ENCODE measurements at regions not wholly inside any gene's neighbourhood (a gene's known extent, or its start where the extent isn't known, plus 50 kb on each side); places are given as distances from the start of the nearest gene placed in this dataset.
"Not testable (repeated sequence)": the region's sequence is repeated elsewhere in the genome, so short reads cannot be mapped to it uniquely, and the experiment has no call there.

DNA sequence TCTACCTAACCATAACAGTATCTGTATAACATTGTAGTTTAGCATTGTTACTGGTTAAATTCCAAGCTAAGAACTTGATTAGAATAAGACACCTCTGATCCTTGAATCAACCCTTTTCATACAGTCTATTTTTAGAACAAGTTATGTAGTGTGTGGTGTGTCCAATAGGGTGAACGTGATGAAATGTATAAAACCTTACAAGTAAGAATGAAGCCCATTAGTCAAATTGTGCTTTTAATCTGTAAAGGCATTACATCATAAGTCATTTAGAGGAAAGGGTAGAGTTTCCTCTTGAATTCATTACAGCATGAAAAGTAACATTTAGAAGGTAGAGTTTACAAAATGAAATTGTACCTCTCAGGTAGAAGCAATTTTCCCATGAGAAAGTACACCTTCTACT lies 479.2 kb downstream of the LTN1 start:
- no peak for DNase-seq

DNA sequence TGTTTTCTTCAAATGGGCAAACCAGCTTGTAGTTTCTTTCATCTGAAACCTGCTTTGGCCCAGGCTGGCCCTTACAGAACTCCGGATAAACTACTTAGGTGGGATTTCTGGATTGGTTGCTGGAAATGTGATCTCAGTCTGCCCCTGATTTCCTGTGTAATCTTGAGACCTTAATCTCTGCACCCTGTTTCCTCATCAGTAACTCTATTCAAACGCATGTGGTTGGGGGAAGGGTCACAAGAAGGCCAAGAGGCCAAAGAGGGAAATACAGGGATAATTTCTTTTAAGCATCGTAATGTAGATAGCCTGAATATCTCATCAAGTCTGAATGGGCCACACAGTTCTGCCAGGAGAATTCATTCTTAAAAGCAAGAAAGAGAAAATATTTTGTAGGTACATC lies 483.6 kb downstream of the LTN1 start:
- no peak for DNase-seq

GRCh38 chr21:28508126-28508525 lies 484.6 kb downstream of the LTN1 start:
- no peak for DNase-seq

DNA sequence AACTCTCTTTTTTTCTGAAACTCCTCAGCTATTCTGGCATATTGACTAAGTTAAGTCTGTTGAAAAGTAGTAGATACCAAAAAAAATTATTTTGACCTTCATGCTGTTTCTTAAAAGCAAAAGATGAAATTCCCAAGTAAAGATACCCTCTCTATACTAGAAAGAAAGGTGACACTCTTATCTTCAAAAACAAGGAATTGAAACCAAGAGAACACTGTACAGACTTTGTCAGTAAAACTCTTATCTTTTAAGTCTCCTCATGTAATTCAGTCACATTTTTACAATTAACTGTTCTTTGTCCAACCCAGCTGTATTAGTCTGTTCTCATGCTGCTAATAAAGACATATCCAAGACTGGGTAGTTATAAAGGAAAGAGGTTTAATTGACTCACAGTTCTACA lies 496.2 kb downstream of the LTN1 start:
- no peak for DNase-seq

DNA sequence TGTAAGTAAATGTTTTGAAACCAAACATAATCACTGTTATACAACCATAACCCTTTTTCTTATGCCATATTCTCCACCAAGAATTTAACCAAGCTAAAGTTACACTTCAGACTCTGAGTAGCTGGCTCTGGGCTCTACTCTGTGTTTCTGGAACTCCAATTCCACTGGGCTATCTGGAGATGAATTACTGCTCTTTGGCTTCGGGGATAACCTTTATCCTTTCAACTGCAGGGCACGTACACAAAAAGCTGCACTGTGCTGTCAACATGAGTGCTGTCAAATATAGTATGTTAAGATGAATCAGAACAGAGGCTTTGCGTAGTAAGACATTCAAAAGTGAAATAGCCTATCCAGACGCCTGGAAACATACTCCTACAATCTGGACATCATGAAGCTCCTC lies 500.6 kb downstream of the LTN1 start:
- no peak for DNase-seq

DNA sequence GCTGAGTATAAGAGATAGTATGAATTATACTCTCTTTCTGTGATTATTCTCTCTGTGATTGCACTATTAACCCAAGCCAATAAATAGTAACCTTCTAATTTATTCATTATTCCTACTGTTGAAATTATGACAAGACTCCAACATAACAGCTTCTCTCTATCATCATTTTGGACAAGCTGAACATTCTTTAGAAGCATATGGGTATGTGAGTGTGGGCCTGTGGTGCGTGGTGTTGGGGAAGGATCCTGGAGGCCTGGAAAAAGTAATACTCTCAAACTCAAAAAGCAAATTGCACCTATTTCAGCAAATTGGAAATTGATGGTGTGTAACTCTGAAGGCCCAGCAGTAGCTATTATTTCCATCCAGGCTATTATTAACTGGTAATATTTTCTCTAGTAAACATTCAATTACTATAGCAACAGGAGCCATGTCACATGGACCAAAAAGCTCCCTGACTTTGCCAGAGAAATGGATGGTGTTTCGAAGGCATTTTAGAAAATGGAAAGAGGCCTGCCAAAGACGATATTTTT lies 502.8 kb downstream of the LTN1 start:
- DNase-seq: no peak

DNA sequence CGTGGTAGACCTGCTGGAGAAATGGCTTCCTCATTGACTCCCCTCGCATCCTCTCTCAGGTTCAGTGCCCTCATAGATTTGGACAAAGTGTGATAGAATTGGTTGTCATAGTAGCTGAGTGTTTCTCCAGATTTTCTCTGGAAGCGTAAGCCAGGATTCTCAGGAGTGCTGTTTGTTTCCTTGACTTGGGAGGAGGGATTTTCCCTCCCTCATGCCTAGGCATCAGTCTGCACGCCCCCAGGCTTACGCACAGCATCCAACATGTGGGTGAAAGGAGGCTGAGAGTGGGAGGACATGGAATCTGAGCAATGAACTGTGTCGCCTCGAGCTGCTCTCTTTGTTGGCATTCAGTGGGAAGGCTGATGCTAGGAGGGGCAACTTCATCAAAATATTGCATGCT lies 503.5 kb downstream of the LTN1 start:
- no peak for DNase-seq

GRCh38 chr21:28487455-28488070 lies 505.1 kb downstream of the LTN1 start:
- DNase-seq: no peak

GRCh38 chr21:28485301-28486022 lies 507.2 kb downstream of the LTN1 start:
- no peak for DNase-seq

DNA sequence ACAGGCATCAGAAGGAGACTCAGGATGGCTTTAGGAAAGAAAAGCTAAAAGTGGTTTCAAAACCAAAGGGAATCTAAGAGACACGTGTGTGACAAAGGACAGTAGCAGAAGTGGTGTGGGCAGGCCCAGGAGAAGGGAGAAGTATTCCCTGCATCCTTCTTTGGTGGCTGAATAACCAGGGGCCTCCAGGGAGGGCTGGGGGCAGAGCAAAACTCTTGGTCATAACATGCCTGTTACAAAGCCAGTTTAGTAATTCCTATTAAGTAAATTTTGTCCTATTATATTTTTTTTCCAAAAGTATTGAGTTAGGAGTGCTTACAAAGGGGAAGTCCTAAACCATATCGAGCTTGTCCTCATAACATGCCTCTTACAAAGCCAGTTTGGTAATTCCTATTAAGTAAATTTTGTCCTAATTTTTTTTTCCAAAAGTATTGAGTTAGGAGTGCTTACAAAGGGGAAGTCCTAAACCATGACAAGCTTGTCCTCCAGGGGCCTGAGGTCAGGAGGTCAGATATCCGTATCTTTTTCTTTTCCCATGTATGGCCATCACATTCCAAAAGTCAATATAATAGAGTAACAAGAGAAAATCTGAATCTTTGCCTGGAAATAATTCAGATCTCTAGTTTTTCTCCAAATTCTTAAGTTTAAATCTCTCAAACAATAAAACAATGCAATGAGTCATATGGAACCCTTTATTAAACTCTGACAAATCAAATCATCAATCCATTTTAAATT lies 509.2 kb downstream of the LTN1 start:
- DNase-seq: no peak

- no peak for DNase-seq
Observed at GRCh38 chr21:28482657-28483056, 510.0 kb downstream of the LTN1 start.

GRCh38 chr21:28480470-28480869 lies 512.2 kb downstream of the LTN1 start:
- no peak for DNase-seq

DNA sequence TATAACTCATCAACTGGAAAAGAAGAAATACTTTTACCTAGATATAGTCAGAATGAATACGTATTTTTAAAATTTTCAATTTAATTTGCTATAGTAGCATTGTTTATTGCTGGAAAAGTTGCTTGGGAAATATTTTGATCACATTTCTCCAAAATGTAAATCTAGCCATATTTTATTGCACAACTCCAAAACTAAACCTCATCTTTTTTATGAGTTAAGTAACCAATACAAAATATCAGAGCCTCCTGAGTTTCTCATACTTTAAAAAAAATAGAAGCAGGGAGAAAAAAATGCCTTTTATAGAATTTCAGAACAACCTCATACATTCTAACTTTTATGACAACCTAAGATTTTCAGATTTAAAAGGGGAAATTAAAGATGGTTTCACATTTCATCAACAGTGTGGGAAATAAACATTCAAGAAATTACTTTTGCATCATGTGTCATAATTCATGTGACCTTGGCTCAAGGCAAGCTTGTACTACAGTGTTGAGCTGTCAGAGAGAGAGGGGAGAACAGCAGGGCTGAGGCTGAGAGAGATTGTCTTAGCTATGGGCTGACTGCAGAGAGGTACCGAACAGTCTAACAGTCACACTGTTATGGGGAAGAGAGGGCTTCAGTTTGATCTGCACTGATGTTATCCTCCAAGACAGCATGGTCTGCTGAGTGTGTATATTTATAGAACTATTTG lies 519.0 kb downstream of the LTN1 start:
- no peak for DNase-seq

- DNase-seq: not testable (repeated sequence)
Observed at GRCh38 chr21:28472543-28472942, 520.1 kb downstream of the LTN1 start.

- no peak for DNase-seq
Observed at GRCh38 chr21:28464988-28465387, 527.7 kb downstream of the LTN1 start.

DNA sequence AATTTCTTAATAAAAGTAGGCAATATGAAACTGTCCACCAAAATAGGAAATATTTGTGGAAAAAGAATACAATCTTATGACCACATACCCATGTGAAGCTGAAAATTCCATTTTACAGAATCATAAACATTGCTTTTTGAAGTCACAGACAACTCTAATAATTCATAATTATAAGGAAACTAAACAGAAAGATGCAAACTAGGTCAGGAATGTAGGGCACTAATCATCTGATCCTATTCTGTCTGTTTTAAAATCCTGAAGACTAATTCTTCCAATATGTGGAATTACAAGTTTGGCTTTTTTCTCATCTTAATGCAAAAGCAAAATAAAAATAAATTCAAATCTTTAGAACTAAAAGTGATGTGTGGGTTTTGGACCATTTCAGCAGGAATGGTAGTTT lies 528.6 kb downstream of the LTN1 start:
- no peak for DNase-seq

GRCh38 chr21:28459193-28459592 lies 533.5 kb downstream of the LTN1 start:
- no peak for DNase-seq

- no peak for DNase-seq
Observed at GRCh38 chr21:28458446-28458845, 534.2 kb downstream of the LTN1 start.

DNA sequence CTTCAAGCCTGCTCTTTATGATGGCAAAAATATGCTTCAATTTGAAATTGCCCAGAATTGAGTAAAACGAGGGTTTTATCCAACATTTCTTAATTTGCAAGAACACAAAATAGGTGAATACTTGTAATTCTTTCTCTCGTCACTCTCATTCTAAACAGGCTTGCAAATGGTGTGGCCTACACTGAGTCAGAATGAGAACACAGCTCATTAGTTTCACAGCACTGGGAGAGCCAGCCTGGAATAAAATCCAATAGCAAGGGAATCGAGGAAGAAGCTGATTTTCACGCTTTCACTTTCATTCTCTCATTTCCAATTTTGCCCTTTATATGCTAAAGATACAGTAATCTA lies 537.5 kb downstream of the LTN1 start:
- no peak for DNase-seq

DNA sequence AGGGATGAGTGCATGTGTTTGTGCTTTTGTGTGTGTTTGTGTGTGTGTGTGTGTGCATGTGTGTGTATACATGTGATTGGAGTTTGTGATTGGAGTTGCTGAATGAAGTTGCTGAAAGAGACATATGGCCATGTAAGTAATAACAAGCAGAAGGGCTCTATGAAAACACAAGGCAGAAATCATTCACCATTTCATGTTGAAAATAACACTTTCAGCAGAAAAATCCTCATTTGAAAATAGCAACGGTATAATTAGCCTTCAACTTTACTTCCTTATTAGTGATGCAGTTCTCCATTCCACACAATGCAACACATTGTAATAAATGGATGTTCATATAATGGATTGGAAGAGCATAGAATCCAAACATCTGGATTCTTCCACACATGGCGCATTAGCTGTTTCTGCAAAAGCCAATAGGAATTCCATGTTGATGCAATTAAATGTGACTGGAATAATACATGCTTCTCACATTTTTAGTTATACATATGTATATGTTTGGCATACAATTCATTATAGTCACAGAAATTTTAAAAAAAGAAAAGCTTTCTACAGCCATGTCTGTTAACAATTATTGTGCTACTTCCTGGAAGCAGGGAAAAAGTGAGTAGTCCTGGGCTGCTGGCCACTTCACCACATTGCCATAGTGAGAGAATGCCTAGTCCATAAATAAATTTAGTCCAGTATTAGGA lies 538.0 kb downstream of the LTN1 start:
- DNase-seq: no peak

GRCh38 chr21:28447462-28447861 lies 545.2 kb downstream of the LTN1 start:
- no peak for DNase-seq

GRCh38 chr21:28445141-28445830 lies 547.4 kb downstream of the LTN1 start:
- no peak for DNase-seq
